Gastrocnemius medialis (tissue), 4 donors: ENCODE measurements at regions not wholly inside any gene's neighbourhood (a gene's known extent, or its start where the extent isn't known, plus 50 kb on each side); places are given as distances from the start of the nearest gene placed in this dataset.

Experiments
- CTCF ChIP-seq, 5 experiments: fragments of 450-650 bp in 3 of 5; fragments of 200-600 bp in 2 of 5; sonication (generic) in 2 of 5; IDR thresholded peaks in 4 of 5; conservative IDR thresholded peaks in 1 of 5; 1 replicate in 4 of 5; 2 replicates in 1 of 5; pipeline ENCODE4 v1.5.1; 2016 to 2019; ENCODE audit warnings: antibody characterized with exemption in 5 of 5, mild to moderate bottlenecking in 3 of 5, moderate library complexity in 3 of 5
- POLR2A ChIP-seq, 2 donors: fragments of 450-650 bp; IDR thresholded peaks; one replicate each; pipeline ENCODE4 v1.6.1; 2017; ENCODE audit warnings: antibody characterized with exemption in 2 of 2, mild to moderate bottlenecking in 2 of 2, moderate library complexity in 2 of 2

GRCh38 chrX:69556060-69557011, 52.2 kb downstream of the NALF2 start:
- TF ChIP-seq POLR2A (IDR thresholded peaks at IDR 0.05): no peak
- TF ChIP-seq CTCF (IDR thresholded peaks at IDR 0.05 in 4 of 5, conservative IDR thresholded peaks at IDR 0.05 in 1 of 5): no peak
